Fibroblast of villous mesenchyme (primary cell): ENCODE measurements at regions not wholly inside any gene's neighbourhood (a gene's known extent, or its start where the extent isn't known, plus 50 kb on each side); places are given as distances from the start of the nearest gene placed in this dataset.

Source experiments
- DNase-seq: peaks from one replicate; pipeline ENCODE4 v3.0.0-alpha.2; 2010; ENCODE audit warnings: low read depth
- H3K4me3 ChIP-seq: 2 replicates; pipeline ENCODE4 v1.5.1; 2011; ENCODE audit warnings: low read depth, mild to moderate bottlenecking, low read length
- CTCF ChIP-seq: IDR thresholded peaks from 2 replicates; pipeline ENCODE4 v1.5.1; 2012; ENCODE audit warnings: low read depth, mild to moderate bottlenecking, low read length; ENCODE audit not compliant: insufficient read depth

- no peak overlapping the region for H3K4me3 ChIP-seq
- no peak for TF ChIP-seq CTCF
- DNase-seq: no peak
These were observed 69.0 kb upstream of the AKAP12 start for GRCh38 chr6:151170622-151171246.

DNA sequence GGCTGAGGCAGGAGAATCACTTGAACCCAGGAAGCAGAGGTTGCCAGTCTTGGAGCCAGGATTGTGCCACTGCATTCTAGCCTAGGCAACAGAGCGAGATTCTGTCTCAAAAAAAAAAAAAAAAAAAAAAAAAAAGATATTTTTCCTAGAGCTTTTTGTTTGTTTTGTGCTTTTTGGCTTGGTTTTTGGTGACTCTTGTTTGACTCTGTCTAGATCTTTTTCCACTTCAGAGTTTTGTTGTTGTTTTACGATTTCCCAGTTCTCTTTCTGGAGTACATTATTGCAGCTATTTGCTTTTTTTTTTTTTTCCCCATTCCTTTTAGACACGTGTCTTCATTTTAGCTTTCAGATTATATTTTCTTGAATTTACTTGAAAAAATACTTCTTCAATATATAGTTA is 67.0 kb upstream of the AKAP12 start:
- no peak for TF ChIP-seq CTCF
- DNase-seq: no peak
- H3K4me3 ChIP-seq: no peak overlapping the region

DNA sequence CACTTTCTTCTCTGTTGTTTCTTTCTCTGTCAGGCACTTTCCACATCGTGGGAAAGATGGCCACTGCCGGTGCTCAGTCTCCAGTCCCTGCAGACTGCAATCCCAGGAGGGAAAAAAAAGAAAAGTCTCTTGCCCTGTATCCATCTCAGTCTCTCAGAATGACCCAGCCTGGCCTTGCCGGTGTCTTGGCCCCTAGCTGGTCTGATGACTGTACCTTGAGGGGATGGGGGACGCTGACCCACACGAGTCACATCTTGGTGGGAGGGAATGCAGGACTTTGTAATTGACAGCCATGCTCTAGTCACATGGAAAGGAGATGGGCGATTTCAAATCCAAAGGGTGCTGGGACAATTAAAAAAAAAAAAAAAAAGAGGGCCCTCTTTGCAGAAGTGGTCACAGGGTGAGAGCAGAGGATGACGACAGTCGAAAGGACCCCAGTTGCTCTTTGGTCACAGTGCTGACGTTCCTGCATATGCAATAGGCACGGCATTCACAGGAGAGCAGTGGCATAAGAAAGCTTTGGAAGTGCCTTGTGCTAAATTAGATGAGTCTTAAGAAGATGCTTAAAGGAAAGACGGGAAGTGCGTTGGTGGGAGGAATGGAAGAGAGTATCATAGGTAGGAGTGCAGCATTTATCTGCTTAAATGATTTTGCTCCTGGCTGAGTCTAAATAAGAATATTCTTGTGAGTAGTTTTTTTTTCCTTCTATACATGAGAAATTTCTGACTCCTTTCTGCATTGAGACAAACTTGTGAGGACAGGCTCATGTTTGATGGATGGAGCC is 63.9 kb upstream of the AKAP12 start:
- DNase-seq: no peak
- no peak for TF ChIP-seq CTCF
- H3K4me3 ChIP-seq: no peak overlapping the region

DNA sequence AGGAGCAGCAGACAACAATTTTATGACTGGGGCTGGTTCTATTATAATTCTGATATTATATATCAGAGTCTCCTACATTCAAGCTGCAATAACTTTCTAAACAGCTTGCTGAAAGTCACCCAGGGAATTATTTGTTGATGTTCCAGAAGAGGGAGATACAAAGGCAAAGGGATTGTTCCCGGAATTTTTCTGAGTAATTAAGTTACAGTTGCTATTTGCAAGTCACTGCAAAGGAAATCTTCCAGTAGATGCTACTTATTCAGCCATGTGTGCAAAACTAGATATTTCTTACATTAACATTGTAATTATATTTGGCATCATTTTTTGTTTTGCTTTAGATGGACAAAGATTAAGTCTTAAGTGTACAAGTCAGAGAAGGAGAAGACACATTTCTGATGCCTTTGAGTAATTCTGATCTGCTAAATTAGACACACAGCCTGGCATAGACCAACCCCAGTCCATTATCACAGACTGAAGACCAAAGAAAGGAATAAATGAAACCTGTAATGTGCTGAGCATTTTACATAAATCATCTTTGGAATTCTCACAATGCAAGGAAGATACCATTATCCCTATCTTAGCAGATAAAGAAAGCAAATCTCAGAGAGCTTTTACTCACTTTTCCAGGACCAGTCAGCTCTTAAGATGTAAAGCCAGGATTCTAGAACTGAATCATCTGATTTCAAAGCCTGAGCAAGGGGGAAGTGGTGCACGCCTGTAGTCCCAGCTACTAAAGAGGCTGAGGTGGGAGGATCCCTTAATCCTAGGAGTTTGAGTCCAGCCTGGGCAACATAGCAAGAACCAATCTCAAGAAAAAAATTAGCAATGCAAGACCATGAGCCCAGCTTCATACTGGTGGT is 62.6 kb upstream of the AKAP12 start:
- no peak overlapping the region for H3K4me3 ChIP-seq
- no peak for TF ChIP-seq CTCF
- DNase-seq: no peak

DNA sequence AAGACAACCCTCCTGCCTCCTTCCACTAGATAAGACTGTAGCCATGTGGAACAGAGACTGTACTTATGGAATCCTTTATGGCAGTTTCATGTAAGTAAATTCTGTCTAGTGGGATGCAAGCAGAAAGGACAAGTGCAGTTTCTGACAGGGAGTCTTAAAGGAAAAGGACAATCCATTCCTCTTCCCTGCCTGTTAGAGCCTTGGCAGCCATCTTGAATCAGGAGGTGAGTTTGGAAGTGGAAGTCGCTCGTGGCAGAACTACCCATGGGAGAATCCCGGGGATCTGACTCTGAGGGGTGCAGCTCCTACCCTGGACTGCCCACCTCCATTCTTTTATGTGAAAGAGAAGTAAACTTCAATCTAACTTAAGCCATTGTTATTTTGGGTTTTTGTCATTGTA is 61.4 kb upstream of the AKAP12 start:
- no peak for DNase-seq
- TF ChIP-seq CTCF: no peak
- H3K4me3 ChIP-seq: no peak overlapping the region

- no peak for TF ChIP-seq CTCF
- H3K4me3 ChIP-seq: no peak overlapping the region
- DNase-seq: peak; percentile 68
These were observed 60.4 kb upstream of the AKAP12 start for GRCh38 chr6:151179321-151179720.
